ENCODE measurements at regions not wholly inside any gene's neighbourhood (a gene's known extent, or its start where the extent isn't known, plus 50 kb on each side); places are given as distances from the start of the nearest gene placed in this dataset.
A peak's percentile ranks its signal among the peaks of the same experiment; 100 is the strongest.

DNA sequence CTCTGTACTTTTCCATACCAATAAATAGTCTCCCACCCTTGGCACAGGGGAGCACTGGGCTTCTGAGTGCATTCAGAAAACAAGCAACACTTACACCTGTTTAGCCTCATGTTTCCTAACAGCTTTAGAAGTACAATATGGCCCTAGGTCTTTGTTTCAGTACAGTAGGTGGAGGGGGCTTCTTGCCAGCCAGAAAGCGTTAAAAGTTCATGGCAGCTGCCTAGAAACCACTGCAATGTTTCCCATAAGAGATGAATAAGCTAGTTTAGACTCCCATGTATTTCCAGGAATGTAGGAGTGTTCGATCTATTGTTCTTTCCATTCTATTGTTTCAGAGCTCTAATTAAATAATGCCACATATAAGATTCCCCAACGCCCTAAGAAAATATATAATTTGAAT is 444.8 kb downstream of the ARHGEF28 start:
- DNase-seq (ENCODE audit: low read depth) = no peak
- Histone ChIP-seq H3K36me3 (ENCODE audit: control insufficient read depth, insufficient read depth, low read length) (no peaks in the 10 kb centered on the region), H3K27me3 (ENCODE audit: control insufficient read depth, insufficient read depth, low read length) (no peaks in the 10 kb centered on the region), H3K4me3 (ENCODE audit: low read depth, low read length) (no peak overlapping the region)
- TF ChIP-seq, protein P1, sequence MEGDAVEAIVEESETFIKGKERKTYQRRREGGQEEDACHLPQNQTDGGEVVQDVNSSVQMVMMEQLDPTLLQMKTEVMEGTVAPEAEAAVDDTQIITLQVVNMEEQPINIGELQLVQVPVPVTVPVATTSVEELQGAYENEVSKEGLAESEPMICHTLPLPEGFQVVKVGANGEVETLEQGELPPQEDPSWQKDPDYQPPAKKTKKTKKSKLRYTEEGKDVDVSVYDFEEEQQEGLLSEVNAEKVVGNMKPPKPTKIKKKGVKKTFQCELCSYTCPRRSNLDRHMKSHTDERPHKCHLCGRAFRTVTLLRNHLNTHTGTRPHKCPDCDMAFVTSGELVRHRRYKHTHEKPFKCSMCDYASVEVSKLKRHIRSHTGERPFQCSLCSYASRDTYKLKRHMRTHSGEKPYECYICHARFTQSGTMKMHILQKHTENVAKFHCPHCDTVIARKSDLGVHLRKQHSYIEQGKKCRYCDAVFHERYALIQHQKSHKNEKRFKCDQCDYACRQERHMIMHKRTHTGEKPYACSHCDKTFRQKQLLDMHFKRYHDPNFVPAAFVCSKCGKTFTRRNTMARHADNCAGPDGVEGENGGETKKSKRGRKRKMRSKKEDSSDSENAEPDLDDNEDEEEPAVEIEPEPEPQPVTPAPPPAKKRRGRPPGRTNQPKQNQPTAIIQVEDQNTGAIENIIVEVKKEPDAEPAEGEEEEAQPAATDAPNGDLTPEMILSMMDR (IDR thresholded peaks at IDR 0.05; ENCODE audit: insufficient read depth, low read length, poor library complexity, severe bottlenecking) = no peak

DNA sequence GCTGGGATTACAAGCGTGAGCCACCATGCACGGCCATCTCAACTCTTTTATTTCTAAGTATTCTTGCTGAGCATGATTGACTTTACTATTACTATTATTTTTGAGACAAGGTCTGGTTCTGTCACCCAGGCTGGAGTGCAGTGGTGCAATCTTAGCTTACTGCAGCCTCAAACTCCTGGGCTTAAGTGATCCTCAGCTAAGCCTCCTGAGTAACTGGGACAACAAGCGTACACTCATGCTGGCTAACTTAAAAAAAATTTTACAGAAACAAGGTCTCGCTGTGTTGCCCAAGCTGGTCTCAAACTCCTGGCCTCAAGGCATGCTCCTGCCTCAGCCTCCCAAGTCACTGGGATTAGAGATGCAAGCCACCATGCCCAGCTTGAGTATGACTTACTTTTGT is 443.7 kb downstream of the ARHGEF28 start:
- H3K4me3 ChIP-seq (ENCODE audit: low read depth, low read length) = no peak overlapping the region

DNA sequence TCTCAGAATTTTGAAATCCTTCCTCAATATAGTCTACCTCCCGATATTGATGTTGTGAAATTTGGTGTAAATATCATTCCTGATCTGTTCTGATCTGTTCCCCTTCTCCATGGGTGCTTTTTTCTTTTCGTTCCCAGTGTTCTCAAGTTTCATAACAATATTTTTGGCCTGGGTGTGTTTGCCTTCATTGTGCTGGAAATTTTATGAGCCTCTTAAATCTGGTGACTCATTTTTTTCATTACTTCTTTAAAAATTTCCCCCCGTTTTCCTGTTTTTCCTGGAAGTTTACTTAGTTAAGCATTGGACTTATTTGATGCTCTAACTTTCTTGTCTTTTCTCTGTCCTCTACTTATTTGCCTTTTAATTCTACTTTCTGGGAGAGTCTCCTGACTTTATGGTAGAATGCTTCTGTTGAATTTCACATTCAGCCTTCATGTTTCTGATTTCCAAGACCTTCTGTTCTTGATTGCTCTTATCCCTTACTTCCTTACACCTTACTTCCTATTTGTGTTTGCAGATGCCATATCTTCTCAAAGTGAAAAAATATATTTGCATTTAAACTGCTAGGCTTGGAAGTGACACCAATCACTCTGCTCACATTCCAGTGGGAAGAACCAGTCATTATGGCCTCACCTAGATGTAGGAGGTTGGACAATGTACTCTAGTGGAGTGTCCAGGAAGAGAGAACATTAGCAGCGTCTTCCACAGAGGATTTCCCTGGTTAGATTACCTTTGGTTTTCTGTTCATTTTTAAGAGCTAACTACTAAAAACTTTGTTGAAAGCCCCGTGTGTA is 441.9 kb downstream of the ARHGEF28 start:
- TF ChIP-seq, protein P1 (IDR thresholded peaks at IDR 0.05; ENCODE audit: insufficient read depth, low read length, poor library complexity, severe bottlenecking) = no peak
- H3K4me3 ChIP-seq (ENCODE audit: low read depth, low read length) = no peak overlapping the region
- no peak for DNase-seq (ENCODE audit: low read depth)
- no peaks in the 10 kb centered on the region for H3K27me3 ChIP-seq (ENCODE audit: control insufficient read depth, insufficient read depth, low read length)
- no peaks in the 10 kb centered on the region for H3K36me3 ChIP-seq (ENCODE audit: control insufficient read depth, insufficient read depth, low read length)

More for the DNA sequence above, 443.7 kb downstream of the ARHGEF28 start:
- no peak for DNase-seq (ENCODE audit: low read depth)
- Histone ChIP-seq H3K36me3 (ENCODE audit: control insufficient read depth, insufficient read depth, low read length) (no peaks in the 10 kb centered on the region), H3K27me3 (ENCODE audit: control insufficient read depth, insufficient read depth, low read length) (no peaks in the 10 kb centered on the region)
- TF ChIP-seq, protein P1 (IDR thresholded peaks at IDR 0.05; ENCODE audit: insufficient read depth, low read length, poor library complexity, severe bottlenecking) = no peak

DNA sequence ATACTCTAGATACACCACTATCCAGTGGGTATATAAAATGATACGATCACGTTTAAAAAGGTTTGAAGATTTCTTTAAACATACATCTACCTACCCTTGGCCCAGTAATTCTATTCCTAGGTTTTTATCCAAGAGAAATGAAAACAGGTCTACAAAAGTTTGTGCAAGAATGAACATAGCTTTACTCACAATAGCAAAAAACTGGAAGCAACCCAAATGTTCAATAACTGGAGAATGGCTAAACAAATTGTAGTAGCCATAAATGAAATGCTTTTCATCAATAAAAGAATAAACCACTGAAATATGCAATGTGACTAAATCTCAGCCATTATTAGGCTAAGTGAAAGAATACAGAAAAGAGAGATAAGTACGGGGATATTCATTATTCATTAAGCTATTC is 438.9 kb downstream of the ARHGEF28 start:
- Histone ChIP-seq H3K27me3 (ENCODE audit: control insufficient read depth, insufficient read depth, low read length) (no peaks in the 10 kb centered on the region), H3K4me3 (ENCODE audit: low read depth, low read length) (no peak overlapping the region), H3K36me3 (ENCODE audit: control insufficient read depth, insufficient read depth, low read length) (no peaks in the 10 kb centered on the region)
- DNase-seq (ENCODE audit: low read depth) = no peak
- TF ChIP-seq, protein P1 (IDR thresholded peaks at IDR 0.05; ENCODE audit: insufficient read depth, low read length, poor library complexity, severe bottlenecking) = no peak

DNA sequence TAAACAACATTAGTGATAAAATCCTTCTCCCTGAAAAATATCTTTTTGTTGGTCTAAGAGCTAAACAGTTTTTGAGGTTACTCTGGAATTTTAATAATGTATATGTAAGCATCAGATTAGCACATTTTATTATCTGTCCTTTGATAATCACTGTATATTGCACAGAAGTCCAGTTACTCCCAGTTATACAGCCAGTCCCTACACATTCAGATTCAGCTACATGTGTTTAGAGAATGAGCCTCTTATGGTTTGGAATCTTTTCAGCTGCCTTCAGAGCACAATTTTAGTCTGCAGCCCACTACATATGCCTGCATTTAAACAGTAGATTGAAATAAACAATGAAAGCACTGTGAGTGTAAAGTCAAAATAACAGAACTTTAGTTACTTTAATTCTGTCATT is 438.2 kb downstream of the ARHGEF28 start:
- no peak overlapping the region for H3K4me3 ChIP-seq (ENCODE audit: low read depth, low read length)
- no peaks in the 10 kb centered on the region for H3K36me3 ChIP-seq (ENCODE audit: control insufficient read depth, insufficient read depth, low read length)
- TF ChIP-seq, protein P1 (IDR thresholded peaks at IDR 0.05; ENCODE audit: insufficient read depth, low read length, poor library complexity, severe bottlenecking) = no peak
- no peaks in the 10 kb centered on the region for H3K27me3 ChIP-seq (ENCODE audit: control insufficient read depth, insufficient read depth, low read length)
- no peak for DNase-seq (ENCODE audit: low read depth)

DNA sequence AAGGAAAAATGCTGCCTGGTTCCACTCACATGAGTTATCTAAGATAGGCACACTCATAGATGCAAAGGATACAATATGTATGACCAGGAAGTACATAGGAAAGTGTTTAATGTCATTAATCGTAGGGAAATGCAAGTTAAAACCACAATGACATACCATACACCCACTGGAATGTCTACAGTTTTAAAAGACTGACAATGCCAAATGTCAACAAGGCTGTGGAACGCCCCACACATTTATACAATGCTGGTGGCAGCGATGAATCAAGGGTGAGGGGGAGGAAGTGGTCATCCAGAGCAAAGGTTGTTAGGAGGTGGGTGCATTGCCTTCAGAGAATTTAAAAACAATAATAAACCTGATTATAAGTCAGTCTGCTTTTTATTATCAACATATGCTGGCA is 437.8 kb downstream of the ARHGEF28 start:
- Histone ChIP-seq H3K36me3 (ENCODE audit: control insufficient read depth, insufficient read depth, low read length) (no peaks in the 10 kb centered on the region), H3K27me3 (ENCODE audit: control insufficient read depth, insufficient read depth, low read length) (no peaks in the 10 kb centered on the region), H3K4me3 (ENCODE audit: low read depth, low read length) (no peak overlapping the region)
- peak; percentile 75 for DNase-seq (ENCODE audit: low read depth)
- TF ChIP-seq, protein P1 (IDR thresholded peaks at IDR 0.05; ENCODE audit: insufficient read depth, low read length, poor library complexity, severe bottlenecking) = no peak
